ENCODE measurements at regions not wholly inside any gene's neighbourhood (a gene's known extent, or its start where the extent isn't known, plus 50 kb on each side); places are given as distances from the start of the nearest gene placed in this dataset.

DNA sequence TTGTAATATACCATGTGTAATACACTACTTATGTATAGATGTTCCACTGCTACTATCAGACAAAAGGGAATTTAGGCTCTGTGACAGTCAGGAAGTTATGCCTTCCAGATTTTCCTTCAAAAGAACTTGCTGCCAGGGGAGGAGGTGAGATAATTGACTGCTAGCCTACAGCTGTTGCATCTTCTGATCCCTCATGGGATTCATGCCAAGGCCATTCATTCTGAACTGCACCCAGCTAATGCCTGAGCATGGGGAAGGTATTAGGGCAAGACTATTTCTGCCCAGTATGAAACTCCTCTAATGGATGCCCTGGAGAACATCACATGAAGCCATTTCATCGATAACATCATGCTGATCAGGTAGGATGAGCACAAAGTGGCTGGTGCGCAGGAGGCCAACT, 746.5 kb upstream of the ZNF608 start:
- FAIRE-seq (no peak), DNase-seq (ENCODE audit: low spot score in 2 of 2) (no peak)

DNA sequence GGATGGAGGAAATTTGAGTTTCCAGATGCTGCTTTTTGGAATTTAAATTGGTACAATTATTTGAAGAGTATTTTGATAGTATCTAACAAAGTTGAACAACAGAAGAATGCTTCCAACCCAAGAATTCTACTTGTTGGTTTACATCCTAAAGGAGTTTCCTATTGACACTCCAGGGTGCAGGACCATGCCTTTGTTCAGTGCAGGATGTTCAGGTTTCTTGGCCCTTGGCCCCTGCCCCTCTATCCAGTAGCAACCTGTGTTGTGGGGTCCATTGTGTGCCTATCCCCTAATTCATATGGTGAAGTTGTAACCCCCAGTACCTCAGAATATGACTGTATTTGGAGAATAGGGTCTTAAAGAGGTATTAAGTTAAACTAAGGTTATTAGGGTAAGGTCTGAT, 750.0 kb upstream of the ZNF608 start:
- FAIRE-seq, result no peak

DNA sequence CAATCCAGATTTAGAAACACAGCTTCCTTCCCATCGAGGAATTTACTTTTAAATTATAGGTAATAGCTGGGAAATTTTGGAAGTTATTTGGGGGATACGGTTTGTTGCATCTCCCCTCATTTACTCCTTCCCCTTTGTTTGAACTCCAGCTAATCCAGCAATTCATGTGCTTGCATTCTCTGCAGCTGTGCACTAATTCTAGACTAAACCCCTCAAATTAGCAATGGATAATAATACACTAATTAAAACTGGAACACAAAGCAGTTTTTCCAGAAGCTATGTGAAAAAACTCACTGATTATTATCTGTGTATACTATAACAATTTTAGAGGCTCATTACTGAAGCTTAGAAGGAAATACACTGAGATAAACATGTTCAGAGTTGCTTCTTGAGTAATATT, 751.2 kb upstream of the ZNF608 start:
- no peak for FAIRE-seq
- DNase-seq (ENCODE audit: low spot score in 2 of 2), result no peak

More for the DNA sequence above, 750.0 kb upstream of the ZNF608 start:
- no peak for DNase-seq (ENCODE audit: low spot score in 2 of 2)

DNA sequence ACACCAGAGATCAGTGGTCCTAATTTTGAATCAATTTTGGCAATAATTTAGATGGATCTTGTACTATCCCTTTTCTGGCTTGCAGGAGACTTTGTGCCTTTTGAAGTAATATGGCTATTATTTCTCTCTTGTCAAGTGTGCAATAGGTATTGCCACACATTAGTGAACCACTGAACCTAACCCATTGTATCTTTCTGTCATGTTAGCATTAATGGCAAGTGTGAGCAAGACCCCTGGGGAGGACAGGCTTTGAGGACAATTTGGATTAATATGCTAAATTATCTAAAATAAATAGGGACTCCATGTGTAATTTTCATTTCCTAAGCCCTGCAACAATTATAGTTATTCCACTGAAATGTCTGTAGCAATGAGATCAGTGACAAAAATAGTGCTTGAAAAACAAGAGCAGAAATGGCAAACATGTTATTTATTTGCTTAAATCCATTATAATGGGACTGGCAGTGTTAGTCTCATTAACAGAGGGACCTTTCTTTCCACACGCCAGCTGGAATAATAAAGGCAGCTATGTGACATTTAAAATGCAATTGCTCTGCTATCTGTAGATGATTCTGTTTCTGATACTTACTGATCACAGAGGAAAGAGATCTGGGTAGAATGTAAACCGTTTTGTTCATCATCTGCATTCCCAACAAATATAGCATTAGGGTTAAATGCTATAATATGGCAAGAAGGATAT, 753.3 kb upstream of the ZNF608 start:
- FAIRE-seq (no peak), DNase-seq (ENCODE audit: low spot score in 2 of 2) (no peak)

DNA sequence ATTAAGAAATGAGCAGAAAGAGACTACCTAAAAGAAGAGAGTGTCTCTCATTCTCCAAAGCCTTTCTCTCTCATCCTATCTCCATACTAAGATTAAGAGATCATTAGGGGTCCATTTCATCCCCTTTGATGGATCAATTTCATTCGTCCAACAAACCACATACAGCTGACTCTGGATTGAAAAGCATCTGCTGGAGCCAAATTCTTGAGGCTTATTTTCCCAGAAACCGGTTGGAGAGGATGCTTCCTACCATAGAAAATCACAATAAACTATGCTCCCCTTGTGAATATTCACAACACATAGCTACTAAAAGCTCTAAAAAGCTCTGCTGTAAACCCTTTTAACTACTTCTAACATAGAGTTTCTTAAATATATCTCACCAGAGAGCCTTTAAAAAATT, 755.0 kb upstream of the ZNF608 start:
- FAIRE-seq, result no peak
- no peak for DNase-seq (ENCODE audit: low spot score in 2 of 2)

DNA sequence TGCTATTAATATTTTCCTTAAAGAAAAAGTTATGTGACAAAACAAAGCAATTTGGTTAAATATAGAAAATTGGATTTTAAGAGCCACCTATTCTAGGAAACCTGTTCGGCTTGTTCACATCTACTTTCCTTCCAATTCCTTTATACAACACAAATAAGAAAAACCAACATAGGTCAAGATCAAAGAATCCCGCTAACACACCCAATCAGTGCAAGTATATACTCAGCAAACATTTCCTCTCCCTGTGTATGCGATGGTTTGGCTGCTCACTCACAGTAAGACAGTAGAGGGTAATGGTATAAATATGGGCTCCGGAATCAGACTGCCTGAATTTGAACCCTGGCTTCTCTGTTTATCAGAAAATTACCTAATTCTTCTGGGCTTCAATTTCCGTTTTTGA, 757.5 kb upstream of the ZNF608 start:
- FAIRE-seq, result no peak
- no peak for DNase-seq (ENCODE audit: low spot score in 2 of 2)

DNA sequence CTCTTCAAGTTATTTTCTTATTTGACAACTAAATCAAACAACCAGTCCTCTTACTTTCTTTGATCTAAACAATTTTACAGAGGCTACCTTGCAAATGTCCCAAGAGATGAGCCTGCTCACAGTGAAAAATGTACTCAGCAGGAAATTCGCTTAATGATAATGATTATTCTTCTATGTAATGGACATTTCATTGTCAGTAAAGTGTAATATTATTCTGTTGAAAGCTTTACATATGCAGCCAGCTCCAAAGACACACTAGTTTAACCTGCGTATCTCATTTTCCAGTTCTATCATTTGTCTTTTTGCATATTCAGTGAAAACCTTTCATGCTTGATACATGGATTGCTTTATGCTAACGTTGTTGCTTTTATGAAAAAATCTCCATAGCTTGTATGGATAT, 758.7 kb upstream of the ZNF608 start:
- FAIRE-seq (no peak), DNase-seq (ENCODE audit: low spot score in 2 of 2) (no peak)

DNA sequence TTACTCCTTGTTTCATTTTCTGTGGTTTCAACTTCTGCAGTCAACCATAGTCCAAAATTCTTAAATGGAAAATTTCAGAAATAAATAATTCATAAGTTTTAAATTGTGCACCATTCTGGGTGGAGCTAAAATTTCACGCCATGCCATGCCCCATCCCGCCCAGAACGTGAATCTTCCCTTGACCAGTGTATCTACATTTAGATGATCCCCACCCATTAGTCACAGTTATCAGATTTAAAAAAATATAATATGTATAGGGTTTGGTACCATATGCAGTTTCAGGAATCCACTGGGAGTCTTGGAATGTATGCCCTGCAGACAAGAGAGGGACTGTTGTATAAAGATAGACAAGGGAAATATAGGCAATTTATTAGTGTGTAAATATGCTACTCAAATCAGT, 759.7 kb upstream of the ZNF608 start:
- DNase-seq (ENCODE audit: low spot score in 2 of 2) (no peak), FAIRE-seq (no peak)

DNA sequence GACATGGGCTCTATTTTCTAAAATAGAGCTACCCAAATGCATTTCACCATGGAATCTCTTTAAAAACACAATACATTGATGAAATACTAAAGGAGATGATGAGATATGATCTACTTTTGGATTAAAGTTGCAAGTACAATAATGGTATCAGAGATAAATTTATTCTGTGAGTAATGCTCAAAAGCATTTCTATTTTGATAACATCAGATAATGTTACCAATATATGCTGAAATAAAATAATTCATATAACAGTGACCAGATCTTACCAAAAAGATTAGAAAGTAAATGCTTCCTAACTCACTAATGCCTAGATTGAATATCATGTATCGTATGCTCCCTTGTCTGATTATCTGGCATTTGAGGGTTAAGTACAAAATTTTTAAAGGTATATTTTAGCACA, 761.8 kb upstream of the ZNF608 start:
- FAIRE-seq, result no peak
- no peak for DNase-seq (ENCODE audit: low spot score in 2 of 2)

DNA sequence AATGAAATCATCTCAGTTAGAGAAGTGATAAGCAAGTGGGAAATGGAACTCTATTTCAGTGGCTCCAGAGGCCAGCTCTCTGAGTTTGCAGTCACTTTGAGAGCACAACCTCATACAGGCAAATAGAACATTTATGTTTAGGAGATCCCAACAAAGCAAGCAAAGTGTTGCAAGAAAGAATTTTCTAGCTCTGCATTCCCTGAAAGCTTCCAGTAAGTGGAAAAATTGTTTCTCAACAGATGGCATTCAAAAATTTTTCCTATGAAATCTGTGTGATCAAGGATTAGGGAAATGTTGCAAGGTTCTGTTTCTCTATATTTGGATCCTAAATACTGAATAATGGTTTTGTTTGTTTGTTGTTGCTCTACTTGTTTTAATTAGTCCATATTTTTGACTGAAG, 764.2 kb upstream of the ZNF608 start:
- no peak for FAIRE-seq
- DNase-seq (ENCODE audit: low spot score in 2 of 2), result no peak

DNA sequence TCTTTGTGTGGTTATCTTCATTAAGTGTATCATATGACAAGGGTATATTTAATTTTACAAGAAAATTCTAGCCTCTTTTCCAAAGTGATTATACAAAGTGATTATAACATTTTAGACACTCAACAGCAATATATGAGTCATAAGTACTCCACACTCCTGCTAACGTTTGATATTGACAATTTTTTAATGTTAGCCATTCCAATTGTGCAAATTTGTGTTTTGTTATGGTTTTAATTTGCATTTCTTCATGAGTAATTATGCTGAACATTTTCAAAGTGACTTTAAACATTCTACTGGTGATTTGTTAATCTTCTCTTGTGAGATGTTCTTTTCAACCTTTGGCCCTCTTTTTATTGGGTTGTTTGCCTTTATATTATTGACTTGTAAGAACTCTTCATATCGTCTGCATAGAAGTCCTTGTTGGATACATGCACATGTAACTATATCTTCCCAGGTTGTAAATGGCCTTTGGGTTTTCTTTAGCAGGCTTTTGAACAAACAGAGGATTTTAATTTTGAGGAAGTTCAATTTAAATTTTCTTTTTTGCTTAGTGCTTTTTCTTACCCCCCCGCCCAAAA, 771.6 kb upstream of the ZNF608 start:
- FAIRE-seq, result no peak
- no peak for DNase-seq (ENCODE audit: low spot score in 2 of 2)

DNA sequence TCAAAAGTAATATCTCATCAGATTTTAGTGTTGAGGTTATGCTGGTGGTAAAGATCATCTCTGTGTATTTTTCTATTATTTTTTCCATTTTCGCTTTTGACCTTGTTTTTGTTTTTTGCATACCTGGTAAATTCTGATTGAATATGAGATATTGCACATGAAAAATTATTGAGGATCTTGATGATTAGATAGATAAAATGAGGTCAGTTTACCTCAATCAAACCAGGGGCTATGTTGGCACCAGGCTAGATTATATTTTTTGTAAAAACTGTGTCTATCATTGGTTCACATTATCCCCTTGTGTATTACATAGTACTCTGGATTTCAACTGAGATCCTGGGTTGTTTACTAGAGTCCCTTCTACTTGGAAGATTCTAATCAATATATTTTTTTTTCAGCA, 774.9 kb upstream of the ZNF608 start:
- DNase-seq (ENCODE audit: low spot score in 2 of 2) (no peak), FAIRE-seq (no peak)

DNA sequence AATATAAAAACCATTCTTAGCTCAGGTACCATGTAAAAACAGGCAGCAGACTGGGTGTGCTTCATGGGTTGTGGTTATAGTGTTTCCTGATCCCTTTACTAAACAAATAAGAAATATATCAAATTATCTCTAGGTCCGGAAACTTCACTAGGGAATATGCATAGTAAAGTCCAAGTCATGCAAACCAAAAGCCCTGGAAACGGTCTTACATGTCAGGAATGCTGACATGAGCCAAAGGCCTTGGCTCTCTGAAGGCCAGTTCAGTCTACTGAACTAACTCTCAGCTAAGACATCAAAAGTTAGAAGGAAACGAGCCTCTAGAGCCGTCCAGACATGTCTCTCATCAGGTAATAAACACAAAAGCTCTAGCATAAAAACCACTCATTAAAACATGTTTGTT, 778.9 kb upstream of the ZNF608 start:
- no peak for FAIRE-seq
- DNase-seq (ENCODE audit: low spot score in 2 of 2), result no peak

DNA sequence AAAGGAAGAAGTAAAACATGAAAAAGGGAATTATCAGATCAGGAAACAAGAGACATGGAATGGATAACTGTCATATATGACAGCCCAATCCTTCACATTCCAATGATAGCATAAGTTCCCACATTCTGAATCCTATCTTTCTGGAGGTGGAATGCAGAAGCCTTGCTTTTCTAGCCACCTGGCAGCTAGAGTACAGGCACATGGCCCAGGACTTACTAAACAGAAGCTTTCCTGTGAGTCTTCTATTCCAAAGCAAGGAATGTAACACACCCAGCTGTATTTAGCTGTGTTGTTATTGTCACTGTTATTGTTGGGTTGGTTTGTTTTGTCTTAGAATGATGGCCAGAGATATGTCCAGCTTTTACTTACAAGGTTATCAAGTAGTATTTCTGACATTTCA, 780.5 kb upstream of the ZNF608 start:
- FAIRE-seq, result no peak

DNA sequence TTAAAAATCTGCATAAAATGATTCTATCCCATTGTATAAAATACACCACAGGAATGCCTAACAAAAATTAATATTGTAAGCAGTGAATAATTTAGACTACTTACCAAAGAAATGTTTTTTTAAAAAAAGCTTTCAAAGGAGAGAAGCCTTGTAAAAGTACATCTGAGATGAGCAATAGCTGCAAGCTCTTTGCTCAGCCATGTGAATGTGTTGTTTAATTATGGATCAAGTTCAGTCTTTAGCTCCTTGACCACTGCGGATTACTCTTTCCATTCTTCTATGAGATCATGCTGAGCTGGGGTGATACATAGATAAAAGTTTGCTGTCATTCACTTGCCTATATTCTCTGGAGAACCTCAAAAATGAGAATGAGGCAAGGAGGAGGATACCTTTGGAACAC, 782.4 kb upstream of the ZNF608 start:
- FAIRE-seq (no peak), DNase-seq (ENCODE audit: low spot score in 2 of 2) (no peak)

More for the DNA sequence above, 780.5 kb upstream of the ZNF608 start:
- DNase-seq (ENCODE audit: low spot score in 2 of 2), result no peak

DNA sequence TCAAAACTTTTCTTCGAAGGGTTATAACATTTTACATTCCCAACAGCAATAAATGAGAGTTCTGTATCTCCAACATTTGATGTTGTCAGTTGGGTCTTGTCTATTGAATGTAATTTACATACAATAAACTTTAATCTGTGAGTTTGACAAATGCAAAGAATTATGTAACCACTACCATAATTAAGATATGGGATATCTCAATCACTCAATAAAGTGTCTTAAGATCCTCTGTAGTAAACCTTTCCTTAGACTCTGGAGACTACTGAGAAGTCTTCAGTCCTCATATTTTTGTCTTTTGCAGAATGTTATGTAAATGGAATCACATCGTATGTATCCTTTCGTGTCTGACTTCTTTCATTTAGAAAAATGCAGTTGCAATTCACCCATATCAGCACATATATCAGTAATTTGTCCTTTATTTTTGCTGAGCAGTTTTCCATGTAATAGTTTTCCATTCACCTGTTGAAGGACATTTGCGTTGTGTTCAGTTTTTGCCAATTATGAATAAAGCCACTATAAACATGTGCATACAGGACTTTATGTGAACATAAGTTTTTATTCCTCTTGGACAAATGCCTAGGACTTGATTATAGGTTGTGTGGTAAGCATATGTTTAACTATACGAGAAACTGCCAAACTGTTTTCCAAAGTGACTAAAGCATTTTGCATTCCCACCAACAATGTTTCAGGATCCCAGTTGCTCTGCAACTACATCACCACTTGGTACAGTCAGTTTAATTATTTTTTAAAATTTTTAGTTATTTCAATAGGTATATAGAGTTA, 784.6 kb upstream of the ZNF608 start:
- DNase-seq (ENCODE audit: low spot score in 2 of 2), result no peak
- no peak for FAIRE-seq

DNA sequence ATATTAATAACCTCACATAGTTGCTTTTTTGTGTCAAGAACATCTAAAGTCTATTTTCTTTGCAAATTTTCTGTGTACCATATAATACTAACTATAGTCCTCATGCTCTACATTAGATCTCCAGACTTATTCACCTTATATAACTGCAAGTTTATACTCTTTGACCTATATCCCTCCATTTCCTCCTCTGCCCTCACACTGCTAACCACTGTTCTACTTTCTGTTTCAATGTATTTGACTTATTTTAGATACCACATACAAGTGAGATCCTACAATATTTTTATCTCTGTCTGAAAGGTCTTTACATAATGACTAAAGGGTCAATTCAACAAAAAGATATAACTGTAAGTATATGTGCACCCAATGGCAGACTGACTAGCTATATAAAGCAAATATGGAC, 789.7 kb upstream of the ZNF608 start:
- no peak for FAIRE-seq
- DNase-seq (ENCODE audit: low spot score in 2 of 2), result no peak

DNA sequence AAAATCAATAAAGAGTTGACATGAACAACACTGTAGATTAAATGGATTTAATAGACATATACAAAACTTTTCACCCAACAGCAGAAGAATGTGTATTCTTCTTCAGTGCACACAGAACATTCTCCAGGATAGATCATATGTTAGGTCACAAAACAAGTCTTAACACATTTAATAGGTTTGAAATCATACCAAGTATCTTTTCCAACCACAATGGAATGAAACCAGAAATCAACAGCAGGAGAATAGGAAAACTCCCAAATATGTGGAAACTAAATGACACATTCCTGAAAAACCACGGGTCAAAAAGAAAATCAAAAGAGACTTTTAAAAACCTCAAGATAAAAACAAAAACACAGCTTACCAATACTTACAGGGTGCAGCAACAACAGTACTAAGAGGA, 790.1 kb upstream of the ZNF608 start:
- FAIRE-seq, result no peak
- DNase-seq (ENCODE audit: low spot score in 2 of 2), result no peak

DNA sequence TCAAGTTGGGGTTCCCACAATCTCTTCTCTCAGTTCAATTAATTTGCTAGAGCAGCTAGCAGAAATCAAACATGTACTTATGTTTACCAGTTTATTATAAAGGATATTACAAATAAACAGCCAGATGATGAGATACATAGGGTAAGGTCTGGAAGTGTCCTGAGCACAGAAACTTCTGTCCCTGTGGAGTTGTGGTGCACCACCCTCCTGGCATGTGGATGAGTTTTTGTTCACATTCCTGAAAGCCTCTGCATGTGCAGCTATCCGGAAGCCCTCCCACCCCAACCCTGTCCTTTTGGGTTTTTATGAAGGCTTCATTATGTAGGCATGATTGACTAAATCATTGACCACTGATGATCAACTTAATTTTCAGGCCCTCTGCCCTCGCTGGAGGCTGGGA, 791.2 kb upstream of the ZNF608 start:
- FAIRE-seq, result no peak

DNA sequence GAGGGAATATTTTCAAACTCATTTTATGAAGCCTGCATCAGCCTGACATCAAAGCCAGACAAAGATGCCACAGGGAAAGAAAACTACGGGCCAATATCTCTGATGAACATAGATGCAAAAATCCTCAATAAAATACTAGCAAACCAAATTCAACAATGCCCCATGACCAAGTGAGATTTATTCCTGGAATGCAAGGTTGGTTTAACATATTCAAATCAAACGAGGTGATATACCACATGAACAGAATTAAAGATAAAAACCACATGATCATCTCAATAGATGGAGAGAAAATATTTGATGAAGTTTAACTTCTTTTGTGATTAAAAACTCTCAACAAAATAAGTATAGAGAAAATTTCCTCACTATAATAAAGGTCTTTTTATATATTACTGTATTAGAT, 792.0 kb upstream of the ZNF608 start:
- no peak for FAIRE-seq
- DNase-seq (ENCODE audit: low spot score in 2 of 2), result no peak

More for the DNA sequence above, 791.2 kb upstream of the ZNF608 start:
- no peak for DNase-seq (ENCODE audit: low spot score in 2 of 2)

DNA sequence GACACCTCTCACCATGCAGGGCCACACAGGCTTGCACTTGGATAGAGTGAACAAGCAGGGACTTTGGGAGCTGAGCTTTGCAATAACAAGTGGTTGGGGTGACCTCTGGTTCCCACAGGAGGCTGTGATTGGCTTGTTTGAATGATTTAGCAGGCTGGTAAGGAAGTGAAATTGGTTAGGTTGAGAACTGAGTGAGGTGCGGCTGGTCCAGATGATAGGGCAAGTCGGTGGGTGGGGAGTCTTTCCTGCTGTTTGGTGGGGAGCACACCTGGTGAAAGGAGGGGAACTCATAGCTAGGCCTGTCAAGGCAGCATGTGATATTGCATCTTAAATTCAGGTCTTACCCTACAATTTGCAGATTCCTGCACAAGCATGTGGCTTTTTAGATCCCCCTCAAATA, 794.6 kb upstream of the ZNF608 start:
- FAIRE-seq (no peak), DNase-seq (ENCODE audit: low spot score in 2 of 2) (no peak)

DNA sequence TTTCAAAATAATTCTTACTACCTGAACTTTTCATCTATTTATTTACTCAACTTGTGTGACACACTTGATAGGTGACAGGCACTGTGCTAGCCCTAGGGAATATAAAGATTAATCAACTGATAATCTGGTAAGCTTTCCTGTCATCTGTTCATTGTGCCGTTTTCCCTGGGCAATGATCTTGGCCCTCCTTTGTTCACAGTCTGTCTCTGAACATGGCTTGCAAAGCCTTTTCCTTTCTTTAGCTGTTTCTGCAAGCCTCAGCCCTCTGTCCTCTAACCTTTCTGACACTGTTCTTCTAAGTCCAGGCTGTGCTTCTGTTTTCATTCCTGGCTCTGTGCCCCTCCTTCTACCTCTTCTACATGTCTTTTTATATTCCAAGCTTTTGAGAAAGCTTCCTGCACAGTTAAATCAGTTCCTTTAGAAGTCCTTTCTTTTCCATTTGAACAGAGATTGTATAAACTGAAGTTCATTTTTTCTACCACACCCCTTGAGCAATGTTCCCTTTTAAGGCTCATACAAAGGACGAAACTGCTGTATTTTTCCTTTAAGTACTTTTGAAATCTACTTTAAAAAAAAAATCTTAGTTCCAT, 803.0 kb upstream of the ZNF608 start:
- FAIRE-seq (no peak), DNase-seq (ENCODE audit: low spot score in 2 of 2) (no peak)

All from frontal cortex (tissue), 3 donors.